ENCODE measurements at regions not wholly inside any gene's neighbourhood (a gene's known extent, or its start where the extent isn't known, plus 50 kb on each side); places are given as distances from the start of the nearest gene placed in this dataset.

DNA sequence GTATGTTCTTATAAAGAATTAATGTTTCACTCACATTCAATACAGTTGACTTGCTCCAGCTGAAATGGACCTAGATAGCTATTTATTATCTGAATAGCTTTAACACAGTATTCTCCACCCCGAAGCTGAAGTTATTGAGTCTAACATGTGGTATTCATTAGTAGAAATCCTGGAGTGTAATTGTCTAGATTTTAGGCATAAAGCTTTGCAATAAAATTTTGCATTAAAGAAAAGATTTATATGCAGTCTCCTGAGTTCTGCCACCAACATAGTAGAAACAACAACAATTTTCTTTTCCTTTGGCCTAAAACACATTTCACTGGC is 90.2 kb upstream of the DCLK2 start:
- TF ChIP-seq, protein P1, sequence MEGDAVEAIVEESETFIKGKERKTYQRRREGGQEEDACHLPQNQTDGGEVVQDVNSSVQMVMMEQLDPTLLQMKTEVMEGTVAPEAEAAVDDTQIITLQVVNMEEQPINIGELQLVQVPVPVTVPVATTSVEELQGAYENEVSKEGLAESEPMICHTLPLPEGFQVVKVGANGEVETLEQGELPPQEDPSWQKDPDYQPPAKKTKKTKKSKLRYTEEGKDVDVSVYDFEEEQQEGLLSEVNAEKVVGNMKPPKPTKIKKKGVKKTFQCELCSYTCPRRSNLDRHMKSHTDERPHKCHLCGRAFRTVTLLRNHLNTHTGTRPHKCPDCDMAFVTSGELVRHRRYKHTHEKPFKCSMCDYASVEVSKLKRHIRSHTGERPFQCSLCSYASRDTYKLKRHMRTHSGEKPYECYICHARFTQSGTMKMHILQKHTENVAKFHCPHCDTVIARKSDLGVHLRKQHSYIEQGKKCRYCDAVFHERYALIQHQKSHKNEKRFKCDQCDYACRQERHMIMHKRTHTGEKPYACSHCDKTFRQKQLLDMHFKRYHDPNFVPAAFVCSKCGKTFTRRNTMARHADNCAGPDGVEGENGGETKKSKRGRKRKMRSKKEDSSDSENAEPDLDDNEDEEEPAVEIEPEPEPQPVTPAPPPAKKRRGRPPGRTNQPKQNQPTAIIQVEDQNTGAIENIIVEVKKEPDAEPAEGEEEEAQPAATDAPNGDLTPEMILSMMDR (IDR thresholded peaks at IDR 0.05), result no peak
- TF ChIP-seq POLR2A (IDR thresholded peaks at IDR 0.05) (no peak), POLR2AphosphoS5 (IDR thresholded peaks at IDR 0.05; ENCODE audit: insufficient read depth in 1 of 2, low read depth in 1 of 2) (no peak)
